Fibroblast of skin of back (primary cell): ENCODE measurements at regions not wholly inside any gene's neighbourhood (a gene's known extent, or its start where the extent isn't known, plus 50 kb on each side); places are given as distances from the start of the nearest gene placed in this dataset.
"Not testable (repeated sequence)": the region's sequence is repeated elsewhere in the genome, so short reads cannot be mapped to it uniquely, and the experiment has no call there.

Experiments
- DNase-seq: peaks from one replicate; pipeline ENCODE4 v3.0.0-alpha.2; 2013

DNA sequence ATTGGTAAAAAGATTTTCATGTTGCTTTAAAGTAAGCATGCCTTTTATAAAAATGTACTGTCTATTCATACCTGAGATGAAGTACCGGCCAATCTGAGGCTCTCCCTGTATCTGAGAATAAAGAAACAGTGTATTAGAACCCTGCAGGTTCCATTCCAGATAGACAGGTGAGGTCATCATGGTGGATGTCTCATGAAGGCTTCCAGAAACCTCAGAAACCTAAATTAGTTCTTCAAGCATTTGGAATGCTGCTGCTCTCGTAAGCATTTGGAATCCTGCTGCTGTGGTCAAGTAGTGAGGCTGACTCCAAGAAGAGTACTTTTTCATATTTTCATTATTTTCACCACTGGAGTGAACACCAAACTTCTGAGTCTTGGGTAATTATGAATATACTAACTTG lies 642.3 kb downstream of the MAFB start:
- peak; percentile 32 for DNase-seq

DNA sequence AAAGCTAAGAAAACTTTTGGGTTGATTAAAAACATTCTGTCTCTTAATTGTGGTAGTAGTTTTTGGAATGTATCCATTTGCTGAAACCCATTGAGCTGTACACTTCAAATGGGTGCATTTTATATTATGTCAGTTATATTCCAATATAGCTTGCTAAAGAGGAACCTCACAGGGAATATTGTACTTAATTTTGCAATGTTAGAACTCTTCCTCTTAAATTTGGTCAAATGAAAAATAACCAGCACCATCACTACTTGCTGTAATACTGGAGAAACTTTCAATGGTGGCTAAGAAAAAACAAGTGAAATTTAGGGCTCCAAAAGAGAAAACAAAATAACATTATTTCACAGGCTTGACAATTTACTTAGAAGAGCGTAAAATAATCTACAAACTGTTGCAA lies 651.5 kb downstream of the MAFB start:
- DNase-seq: no peak

DNA sequence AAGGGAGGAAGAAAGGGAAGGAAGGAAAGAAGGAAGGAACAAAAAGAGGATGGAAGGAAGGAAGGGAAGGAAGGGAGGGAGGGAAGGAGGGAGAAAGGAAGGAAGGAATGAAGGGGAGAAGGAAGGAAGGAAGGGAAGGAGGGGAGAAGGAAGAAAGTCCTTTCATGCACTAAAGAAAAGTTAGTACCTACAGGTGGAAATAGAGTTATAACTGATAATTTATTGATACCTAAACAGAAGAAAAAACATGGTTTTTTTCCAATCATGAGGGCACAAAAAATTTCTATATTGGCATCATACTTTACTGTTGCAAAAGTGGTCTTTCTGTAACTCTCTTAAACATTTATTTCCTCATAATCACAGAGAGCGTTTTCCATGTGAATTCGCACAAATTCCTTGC lies 659.4 kb downstream of the MAFB start:
- DNase-seq: no peak

DNA sequence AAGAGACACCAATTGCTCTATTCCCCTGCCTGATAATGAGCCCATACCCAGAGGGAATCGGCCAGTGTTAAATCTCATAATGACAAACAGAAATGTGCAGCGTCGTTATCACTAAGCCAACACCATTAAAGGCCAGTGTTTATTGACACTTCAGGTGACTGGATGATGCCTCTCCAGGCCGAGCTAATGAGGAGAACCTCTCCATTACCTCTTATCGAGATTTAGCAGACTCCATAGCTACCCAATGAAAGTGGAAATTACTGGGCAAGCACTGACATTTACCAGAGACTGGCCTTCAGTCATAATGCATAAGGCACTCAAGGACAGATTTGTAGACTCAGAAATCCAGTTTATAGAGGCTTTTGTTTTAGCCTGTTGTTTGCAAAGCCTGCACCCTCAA lies 669.5 kb downstream of the MAFB start:
- no peak for DNase-seq

DNA sequence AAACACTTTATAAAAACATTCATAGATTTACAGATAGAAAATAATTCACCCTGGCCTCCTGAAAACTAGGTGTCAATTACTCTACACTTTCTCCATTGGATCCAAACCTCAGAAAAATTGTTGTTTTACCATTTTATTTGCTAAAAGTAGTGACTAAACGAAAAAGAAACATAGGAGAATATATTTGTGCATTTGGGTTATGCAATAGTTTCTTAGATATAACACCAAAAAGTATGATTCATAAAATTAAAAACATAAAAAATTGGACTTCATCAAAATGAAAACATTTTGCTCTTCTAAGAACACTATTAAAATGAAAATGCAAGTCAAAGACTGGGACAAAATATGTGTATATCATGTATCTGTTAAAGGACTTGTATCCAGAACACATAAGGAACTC lies 671.3 kb downstream of the MAFB start:
- DNase-seq: no peak

DNA sequence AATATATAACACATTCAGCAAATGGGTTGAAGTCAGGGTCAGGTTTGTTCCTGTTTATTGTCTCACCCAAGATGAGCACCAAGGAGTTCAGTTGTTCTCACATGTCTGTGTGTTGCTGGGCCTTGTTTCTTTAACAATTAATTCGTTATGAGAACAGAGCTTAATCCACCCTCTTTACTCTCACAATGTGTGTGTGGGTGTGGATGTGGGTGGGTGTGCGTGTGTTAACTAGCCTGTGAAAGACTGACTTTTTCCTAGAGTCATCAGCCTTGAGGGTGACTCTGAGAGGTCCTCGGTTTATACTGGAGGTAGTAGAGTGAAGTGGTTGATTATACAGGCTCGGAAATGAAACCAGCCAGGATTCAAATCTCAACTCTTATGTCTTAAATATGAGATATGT lies 672.1 kb downstream of the MAFB start:
- DNase-seq: no peak

DNA sequence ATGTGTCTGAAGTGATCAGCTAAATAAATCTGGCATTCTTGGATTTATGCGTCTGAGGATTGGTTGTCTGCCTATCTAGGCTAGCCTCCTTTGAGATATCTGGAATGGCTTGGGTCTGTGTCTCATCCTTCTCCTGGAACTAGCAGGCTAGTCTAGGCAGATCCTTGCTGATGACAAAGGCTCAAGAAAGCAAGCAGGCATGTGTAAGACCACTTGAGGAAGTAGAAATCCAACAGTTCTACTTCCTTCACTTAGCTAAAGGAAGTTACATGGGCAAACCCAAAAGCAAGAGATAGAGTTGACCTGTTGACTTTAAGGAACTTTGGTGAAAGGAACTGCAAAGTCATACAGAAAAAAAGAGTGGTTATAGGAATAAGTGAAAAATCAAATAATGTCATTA lies 672.6 kb downstream of the MAFB start:
- DNase-seq: no peak

DNA sequence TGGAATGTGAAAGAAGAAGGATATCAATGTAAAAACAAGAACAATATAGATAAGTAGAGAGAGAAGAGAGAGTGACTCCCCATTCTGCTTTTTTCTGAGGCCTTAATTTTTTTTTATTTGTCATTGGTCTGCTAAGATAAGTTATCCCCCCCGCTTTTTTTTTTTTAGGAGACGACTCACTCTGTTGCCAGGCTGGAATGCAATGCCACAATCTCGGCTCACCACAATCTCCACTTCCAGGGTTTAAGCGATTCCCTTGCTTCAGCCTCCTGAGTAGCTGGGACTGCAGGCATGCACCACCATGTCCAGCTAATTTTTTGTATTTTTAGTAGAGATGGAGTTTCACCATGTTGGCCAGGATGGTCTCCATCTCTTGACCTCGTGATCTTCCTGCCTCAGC lies 677.0 kb downstream of the MAFB start:
- DNase-seq: peak; percentile 73

DNA sequence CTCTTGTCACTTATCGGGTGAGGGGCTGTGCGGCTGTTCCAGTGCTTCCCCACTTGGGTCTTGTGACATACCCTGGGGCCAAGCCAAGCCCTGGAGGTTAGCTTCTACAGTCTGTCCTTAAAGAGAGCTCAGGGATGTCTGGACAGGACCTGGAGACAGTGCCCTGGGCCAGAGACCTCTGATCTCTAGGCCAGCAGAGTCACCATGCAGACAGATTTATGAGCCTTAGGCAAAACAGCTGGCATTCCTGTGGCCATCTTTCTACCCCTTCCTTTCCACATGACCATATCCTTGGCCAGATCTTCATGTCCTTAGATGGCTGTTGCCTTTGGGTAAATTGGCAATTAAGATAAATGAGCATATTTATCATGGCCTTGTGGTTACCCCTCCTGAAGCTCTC lies 678.6 kb downstream of the MAFB start:
- DNase-seq: peak; percentile 57

DNA sequence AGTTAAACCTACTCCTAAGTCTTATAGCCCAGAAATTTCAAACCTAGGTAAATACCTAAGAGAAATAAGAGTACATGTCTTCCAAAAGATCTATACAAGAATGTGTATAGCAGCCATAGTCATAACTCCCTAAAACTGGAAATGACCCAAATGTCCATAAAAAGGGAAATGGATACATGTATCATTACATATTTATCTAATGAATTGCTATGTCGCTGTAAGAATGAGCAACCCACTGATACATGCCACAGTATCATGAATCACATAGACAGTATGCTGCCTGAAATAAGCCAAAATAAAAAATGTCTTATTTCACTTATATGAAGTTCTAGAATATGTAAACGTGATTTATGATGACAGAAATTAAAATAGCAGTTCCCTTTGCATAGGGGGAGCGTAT lies 679.5 kb downstream of the MAFB start:
- DNase-seq: peak; percentile 94

DNA sequence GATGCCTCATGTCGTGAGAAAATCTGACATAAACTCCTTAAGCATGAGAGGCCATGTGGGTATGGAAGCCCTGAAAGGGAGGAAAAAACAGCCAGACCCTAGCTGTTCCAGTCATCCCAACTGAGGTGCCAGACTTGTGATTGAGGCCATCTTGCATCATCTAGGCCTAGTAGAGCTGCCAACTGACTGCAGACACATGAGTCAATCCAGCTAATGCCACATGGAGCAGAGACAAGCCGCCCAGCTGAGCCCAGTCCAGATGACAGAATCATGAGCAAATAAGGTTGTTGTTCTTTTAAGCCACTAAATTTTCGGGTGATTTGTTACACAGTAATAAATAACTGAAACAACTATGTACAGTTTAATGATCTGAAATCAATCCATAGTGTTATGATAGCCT lies 680.9 kb downstream of the MAFB start:
- peak; percentile 79 for DNase-seq

DNA sequence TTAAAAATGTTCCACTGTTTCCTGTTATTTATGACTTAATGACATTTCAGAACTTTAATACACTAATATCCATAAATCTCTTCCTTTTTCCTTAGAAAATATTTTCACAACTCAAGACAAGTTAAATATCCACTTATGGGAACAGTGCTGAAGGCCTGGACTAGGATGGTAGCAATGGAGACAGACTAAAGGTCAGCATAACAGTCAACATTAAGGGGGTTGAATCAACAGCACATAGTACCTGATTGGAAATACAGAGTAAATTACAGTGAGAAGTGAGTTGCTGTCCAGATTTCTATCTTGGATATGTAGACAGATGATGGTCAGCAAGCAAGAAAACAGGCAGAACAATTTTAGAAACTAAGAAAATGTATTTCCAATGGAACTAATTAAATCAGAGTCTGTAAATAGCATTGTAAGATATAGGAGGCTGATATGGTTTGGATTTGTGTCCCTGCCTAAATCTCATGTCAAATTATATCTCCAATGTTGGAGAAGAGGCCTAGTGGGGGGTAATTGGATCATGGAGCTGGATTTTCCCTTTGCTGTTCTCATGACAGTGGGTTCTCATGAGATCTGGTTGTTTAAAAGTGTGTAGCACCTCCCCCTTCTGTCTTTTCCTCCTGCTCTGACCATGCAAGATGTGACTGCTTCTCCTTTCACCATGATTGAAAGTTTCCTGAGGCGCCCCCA lies 682.7 kb downstream of the MAFB start:
- DNase-seq: no peak

DNA sequence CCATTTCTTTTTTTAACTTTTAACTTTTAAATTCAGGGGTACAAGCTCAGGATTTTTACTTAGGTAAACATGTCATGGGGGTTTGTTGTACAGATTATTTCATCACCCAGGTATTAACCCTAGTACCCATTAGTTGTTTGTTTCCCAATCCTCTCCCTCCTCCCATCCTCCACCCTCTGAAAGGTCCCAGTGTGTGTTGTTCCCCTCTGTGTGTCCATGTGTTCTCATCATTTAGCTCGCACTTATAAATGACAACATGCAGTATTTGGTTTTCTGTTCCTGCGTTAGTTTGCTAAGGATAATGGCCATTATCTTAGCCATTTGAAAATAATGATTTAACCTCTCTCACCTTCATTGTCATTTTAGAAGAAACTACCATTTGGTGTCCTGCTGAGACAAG lies 684.9 kb downstream of the MAFB start:
- DNase-seq: not testable (repeated sequence)

DNA sequence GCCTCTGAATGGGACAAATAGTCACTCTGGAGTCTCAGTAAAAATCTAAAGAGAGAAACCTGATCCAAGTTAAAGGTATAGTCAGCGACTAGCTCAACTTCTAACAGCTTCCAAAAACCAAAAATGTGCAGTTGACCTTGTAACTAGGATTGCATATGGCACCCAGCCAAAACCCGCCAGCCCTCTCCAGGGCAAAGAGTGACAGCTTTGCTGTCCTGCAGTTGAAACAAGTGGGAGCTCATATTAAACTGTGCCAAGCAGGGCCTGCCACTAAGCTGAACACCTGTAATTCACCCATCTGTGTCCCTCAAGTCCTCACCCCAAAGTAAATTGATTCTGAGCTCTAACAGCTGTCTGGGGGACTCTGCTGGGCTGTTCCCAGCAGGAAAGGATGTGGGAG lies 695.3 kb downstream of the MAFB start:
- DNase-seq: no peak

DNA sequence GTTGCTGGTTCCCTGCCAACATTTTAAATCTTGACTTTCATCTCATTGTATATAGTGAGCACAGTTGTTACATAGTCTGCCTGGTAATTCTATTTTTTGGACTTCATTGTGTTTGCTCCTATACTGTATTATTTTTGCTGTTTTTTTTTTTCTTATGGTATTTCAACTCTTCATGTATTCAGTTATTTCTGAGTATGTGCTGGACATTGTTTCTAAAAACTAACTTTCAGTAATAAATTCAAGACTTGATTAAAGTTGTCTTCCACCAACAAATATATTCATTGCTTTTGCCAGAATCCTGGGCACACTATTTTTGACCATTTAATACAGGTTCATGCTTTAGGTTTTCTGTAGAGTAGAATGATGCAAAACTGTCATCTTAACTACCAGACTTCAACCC lies 698.3 kb downstream of the MAFB start:
- DNase-seq: no peak

DNA sequence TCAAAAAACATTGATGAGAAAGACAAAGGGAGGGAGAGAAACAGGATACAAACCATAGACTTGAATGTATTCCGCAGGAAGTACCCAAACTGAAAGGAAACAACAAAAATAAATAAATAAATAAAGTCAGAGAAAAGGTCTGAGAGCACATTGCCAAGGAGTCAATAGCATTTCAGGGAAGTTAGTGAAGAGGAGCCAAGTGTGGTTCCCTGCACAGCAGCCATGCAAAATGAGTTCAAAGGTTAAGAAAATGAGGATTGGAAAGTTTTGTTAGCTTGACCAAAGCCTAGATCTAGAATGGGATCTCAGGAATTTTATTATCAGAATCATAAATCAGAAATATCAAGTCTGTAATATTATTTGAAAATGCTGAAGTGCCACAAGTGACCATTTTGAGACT lies 700.0 kb downstream of the MAFB start:
- DNase-seq: no peak

DNA sequence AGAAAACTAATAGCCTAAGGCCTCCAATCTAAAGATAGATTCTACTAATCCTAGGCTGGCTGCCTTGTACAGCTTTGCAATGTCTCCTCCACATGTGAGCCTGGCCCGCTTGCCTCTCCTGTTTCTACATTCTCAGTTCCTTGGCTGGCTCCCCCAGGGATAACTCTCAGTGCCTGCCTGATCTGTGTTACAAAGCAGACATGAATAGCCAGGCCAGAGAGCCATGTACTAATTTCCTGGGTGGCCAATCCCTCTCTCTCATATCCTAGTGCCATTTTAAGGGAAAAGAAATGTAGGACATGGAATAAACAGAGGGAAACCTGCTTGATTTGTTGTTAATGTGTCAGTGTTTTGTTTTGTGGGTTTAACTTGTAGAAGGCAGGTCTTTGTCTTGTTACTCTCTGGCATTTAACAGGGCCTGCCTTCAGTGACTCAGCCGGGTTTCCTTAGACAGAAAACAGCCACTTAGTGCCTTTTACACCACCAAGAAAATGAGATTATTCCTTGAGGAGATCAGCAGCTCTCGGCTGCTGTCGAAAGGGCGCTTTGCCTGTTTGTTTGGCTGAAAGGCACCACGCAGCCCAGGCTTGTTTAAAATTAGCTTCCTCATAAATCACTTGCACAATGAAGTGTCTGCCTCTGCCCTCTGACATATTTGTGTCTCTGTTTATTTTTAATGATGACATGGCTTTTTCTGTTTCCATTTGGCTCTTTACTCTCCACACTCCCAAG lies 702.7 kb downstream of the MAFB start:
- peak; percentile 77 for DNase-seq

DNA sequence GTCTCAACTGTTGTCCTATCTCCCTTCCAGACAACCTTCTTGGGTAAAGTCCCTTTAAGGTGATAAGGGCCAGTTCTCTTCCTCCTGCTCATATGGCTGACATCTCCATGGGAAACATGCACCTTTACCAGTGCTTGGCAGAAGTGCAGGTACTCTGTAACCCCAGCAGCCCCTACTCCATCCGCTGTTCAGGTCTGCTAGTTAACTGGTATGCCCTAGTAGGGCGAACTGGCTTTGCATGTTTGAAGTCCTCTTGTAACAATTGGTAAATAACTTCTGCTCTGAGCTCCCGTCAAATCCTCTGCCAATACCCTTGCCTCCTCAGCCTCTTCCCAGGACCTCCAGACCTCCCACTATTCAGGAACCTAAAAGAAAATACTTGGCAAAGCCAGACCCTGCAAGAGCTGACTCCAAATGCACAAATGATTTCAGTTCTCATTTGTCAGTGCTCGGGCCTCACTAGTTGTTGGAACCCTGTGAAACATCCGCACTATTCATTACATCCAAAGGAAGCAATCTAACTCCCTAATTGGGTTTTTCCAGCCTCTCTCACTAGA lies 703.7 kb downstream of the MAFB start:
- DNase-seq: no peak

DNA sequence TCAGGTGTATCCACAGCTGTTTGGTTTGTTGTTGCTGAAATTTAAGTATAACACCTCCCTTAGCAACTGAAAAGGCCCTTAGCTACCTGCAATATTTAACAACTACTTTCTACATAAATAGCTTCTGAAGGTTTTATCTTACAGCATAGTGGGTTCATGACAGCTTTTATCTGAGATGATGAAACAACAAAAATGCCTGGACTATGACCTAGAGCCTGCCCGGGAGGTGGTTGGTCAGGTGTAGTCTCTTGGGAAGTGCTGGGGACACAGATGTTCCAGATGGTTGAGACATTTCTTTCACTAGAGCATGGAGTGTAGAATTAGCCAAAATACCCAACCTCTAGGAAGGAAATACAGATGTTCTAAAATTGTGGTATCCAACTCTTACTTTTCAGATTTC lies 705.4 kb downstream of the MAFB start:
- DNase-seq: no peak

DNA sequence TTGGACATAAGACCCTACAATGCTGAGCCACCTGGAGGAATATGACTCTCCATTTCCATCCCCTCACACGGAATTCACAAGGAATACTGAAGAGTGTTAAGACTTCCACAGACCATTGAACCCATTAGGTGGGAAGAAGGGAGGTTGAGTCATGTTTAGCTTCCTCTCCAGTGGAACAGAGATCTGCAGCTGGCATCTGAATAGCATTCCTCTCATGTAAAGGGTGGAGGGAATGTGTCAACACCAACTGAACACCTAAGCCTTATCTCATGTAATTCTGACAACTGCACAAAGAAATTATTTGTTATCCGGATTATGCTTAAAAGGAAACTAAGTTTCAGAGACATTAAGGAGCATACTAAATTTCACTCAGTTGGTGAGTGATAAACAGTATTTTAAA lies 705.9 kb downstream of the MAFB start:
- DNase-seq: no peak

DNA sequence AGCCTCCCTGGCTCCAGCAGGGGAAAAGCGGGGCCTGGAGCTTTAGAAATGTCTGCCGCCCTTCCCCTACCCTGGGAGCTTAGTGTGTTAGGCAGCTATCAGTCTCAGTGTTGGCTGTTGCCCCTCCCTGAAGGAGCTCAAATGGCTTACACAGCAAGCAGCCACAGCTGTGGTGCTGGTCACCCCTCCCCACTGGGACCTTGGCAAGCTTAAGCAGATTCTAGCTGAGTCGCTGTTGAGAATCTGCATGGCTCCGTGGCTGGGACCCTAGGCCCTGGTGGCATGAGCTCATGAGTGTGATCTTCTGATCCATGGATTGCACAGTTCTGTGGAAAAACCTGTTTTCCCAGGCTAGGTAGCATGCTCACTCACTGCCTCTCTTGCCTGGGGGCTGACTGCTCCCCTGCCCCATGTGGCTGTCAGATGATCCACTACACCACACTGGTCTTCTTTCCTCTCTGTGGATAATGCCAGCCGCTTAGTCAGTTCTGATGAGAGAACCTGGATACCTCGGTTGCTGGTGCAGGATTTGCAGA lies 714.0 kb downstream of the MAFB start:
- no peak for DNase-seq

DNA sequence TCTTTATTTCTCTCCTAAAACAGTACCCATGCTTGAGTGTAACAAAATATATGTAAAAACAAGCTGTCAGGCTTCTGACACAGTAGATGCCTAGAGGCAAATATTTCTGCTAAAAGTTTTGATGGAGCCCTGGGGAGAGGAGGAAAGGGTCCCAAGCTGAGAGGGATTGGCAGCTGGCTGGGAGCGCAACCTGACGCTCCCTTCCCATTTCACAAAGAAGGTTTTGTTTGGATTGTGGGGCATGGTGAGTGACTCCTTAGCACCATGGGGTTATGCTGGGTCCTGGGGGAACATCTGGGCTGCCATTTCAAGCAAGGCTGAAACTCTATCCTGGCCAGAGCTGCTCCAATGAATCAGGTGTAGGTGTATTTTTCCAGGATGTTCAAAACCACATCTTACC lies 720.5 kb downstream of the MAFB start:
- DNase-seq: no peak

DNA sequence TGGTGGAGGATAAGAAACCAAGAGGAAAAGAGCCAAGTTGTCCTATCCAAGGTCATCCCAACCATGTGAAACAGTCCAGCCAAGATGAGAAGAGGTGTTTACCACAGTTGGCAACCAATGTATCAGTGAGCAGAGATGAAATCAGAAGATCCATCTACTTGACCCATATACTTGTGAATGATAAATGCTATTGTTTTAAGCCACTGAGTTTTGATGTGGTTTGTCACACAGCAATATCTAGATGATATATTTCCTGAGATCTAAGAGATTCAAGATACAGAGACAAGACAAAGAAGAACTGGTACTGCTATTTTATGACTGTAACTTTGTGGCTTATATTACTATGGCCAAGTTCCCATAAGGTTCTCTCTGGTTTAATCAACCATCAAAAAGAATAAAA lies 721.2 kb downstream of the MAFB start:
- DNase-seq: no peak

DNA sequence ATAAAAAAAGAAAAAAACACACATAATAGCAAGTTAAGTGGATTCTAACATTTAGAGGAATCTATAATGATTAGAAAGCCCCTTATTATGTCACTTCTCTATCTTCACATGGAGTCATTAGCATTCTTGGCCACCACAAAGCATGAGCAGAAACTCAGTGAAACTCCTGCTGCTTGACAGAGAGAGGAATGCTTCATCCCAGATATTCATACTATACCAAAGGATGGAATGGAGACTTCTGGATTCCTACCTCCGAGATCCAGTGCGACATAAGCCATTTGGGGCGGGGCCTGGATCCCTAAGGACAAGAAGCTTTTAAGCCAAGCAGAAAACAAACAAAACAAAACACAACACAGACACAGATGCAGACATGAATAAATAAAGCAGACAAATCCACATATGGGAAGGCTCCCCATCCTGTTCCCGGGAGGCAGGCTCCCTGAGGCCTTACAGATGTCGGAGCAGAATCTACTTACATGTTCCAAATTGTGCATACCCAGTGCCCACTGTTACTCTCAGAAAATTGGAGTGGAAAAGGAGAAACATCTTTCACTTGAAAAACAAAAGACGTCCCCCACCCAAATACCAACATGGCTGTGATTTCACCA lies 727.3 kb downstream of the MAFB start:
- peak; percentile 51 for DNase-seq
